ENCODE measurements at regions not wholly inside any gene's neighbourhood (a gene's known extent, or its start where the extent isn't known, plus 50 kb on each side); places are given as distances from the start of the nearest gene placed in this dataset.
"Not testable (repeated sequence)": the region's sequence is repeated elsewhere in the genome, so short reads cannot be mapped to it uniquely, and the experiment has no call there.

GRCh38 chr19:13689085-13689484, 75.2 kb upstream of the MRI1 start:
- Histone ChIP-seq H3K27me3 (ENCODE audit: control insufficient read depth in 1 of 2, insufficient read depth in 2 of 2, low read length in 2 of 2) (no peaks in the 10 kb centered on the region), H3K9me3 (ENCODE audit: control insufficient read depth in 2 of 2, insufficient read depth in 1 of 2, low read depth in 1 of 2, low read length in 1 of 2) (no peaks in the 10 kb centered on the region), H3K4me1 (ENCODE audit: control insufficient read depth in 2 of 2, insufficient read depth in 2 of 2, low read length in 1 of 2) (no peaks in the 10 kb centered on the region), H3K4me3 (ENCODE audit: low read depth in 1 of 2, low read length in 2 of 2) (no peak overlapping the region), H3K36me3 (ENCODE audit: control insufficient read depth in 2 of 2, insufficient read depth in 2 of 2, low read length in 1 of 2) (no peaks in the 10 kb centered on the region), H3K27ac (ENCODE audit: low read depth in 2 of 2, low read length in 1 of 2) (no peak overlapping the region)
- 67 to 81% methylated on average over 3 of the region's 3 CpGs for WGBS, 2 donors

GRCh38 chr19:13684021-13684420, 80.3 kb upstream of the MRI1 start:
- 79 to 88% methylated on average over 1 of the region's 1 CpG for WGBS, 2 donors

GRCh38 chr19:13681509-13681908, 82.8 kb upstream of the MRI1 start:
- Histone ChIP-seq H3K36me3 (ENCODE audit: control insufficient read depth in 2 of 2, insufficient read depth in 2 of 2, low read length in 1 of 2) (no peaks in the 10 kb centered on the region), H3K4me3 (ENCODE audit: low read depth in 1 of 2, low read length in 2 of 2) (no peak overlapping the region), H3K27ac (ENCODE audit: low read depth in 2 of 2, low read length in 1 of 2) (no peak overlapping the region), H3K9me3 (ENCODE audit: control insufficient read depth in 2 of 2, insufficient read depth in 1 of 2, low read depth in 1 of 2, low read length in 1 of 2) (peaks cover 0 to 5% of the 10 kb centered on the region in 2 donors), H3K4me1 (ENCODE audit: control insufficient read depth in 2 of 2, insufficient read depth in 2 of 2, low read length in 1 of 2) (no peaks in the 10 kb centered on the region), H3K27me3 (ENCODE audit: control insufficient read depth in 1 of 2, insufficient read depth in 2 of 2, low read length in 2 of 2) (no peaks in the 10 kb centered on the region)
- 43 to 45% methylated on average over 3 of the region's 3 CpGs for WGBS, 2 donors

More at GRCh38 chr19:13684021-13684420, 80.3 kb upstream of the MRI1 start:
- Histone ChIP-seq H3K36me3 (ENCODE audit: control insufficient read depth in 2 of 2, insufficient read depth in 2 of 2, low read length in 1 of 2) (no peaks in the 10 kb centered on the region), H3K27ac (ENCODE audit: low read depth in 2 of 2, low read length in 1 of 2) (no peak overlapping the region), H3K27me3 (ENCODE audit: control insufficient read depth in 1 of 2, insufficient read depth in 2 of 2, low read length in 2 of 2) (no peaks in the 10 kb centered on the region), H3K4me3 (ENCODE audit: low read depth in 1 of 2, low read length in 2 of 2) (no peak overlapping the region), H3K9me3 (ENCODE audit: control insufficient read depth in 2 of 2, insufficient read depth in 1 of 2, low read depth in 1 of 2, low read length in 1 of 2) (peaks cover 0 to 5% of the 10 kb centered on the region in 2 donors), H3K4me1 (ENCODE audit: control insufficient read depth in 2 of 2, insufficient read depth in 2 of 2, low read length in 1 of 2) (no peaks in the 10 kb centered on the region)

GRCh38 chr19:13680708-13681360, 83.5 kb upstream of the MRI1 start:
- not testable (repeated sequence) for H3K36me3 ChIP-seq (ENCODE audit: control insufficient read depth in 2 of 2, insufficient read depth in 2 of 2, low read length in 1 of 2)
- 89 to 93% methylated on average over 7 of the region's 7 CpGs for WGBS, 2 donors

GRCh38 chr19:13676967-13677366, 87.4 kb upstream of the MRI1 start:
- not testable (repeated sequence) for H3K27ac ChIP-seq (ENCODE audit: low read depth in 2 of 2, low read length in 1 of 2); H3K36me3 ChIP-seq (ENCODE audit: control insufficient read depth in 2 of 2, insufficient read depth in 2 of 2, low read length in 1 of 2); H3K4me1 ChIP-seq (ENCODE audit: control insufficient read depth in 2 of 2, insufficient read depth in 2 of 2, low read length in 1 of 2); H3K9me3 ChIP-seq (ENCODE audit: control insufficient read depth in 2 of 2, insufficient read depth in 1 of 2, low read depth in 1 of 2, low read length in 1 of 2); H3K27me3 ChIP-seq (ENCODE audit: control insufficient read depth in 1 of 2, insufficient read depth in 2 of 2, low read length in 2 of 2); H3K4me3 ChIP-seq (ENCODE audit: low read depth in 1 of 2, low read length in 2 of 2)
- WGBS, 2 donors = 71 to 79% methylated on average over 5 of the region's 5 CpGs

More at GRCh38 chr19:13680708-13681360, 83.5 kb upstream of the MRI1 start:
- not testable (repeated sequence) for H3K27me3 ChIP-seq (ENCODE audit: control insufficient read depth in 1 of 2, insufficient read depth in 2 of 2, low read length in 2 of 2); H3K9me3 ChIP-seq (ENCODE audit: control insufficient read depth in 2 of 2, insufficient read depth in 1 of 2, low read depth in 1 of 2, low read length in 1 of 2); H3K27ac ChIP-seq (ENCODE audit: low read depth in 2 of 2, low read length in 1 of 2); H3K4me3 ChIP-seq (ENCODE audit: low read depth in 1 of 2, low read length in 2 of 2); H3K4me1 ChIP-seq (ENCODE audit: control insufficient read depth in 2 of 2, insufficient read depth in 2 of 2, low read length in 1 of 2)

GRCh38 chr19:13672480-13673175, 91.7 kb upstream of the MRI1 start:
- H3K27ac ChIP-seq (ENCODE audit: low read depth in 2 of 2, low read length in 1 of 2); H3K36me3 ChIP-seq (ENCODE audit: control insufficient read depth in 2 of 2, insufficient read depth in 2 of 2, low read length in 1 of 2); H3K4me1 ChIP-seq (ENCODE audit: control insufficient read depth in 2 of 2, insufficient read depth in 2 of 2, low read length in 1 of 2); H3K4me3 ChIP-seq (ENCODE audit: low read depth in 1 of 2, low read length in 2 of 2); H3K9me3 ChIP-seq (ENCODE audit: control insufficient read depth in 2 of 2, insufficient read depth in 1 of 2, low read depth in 1 of 2, low read length in 1 of 2); H3K27me3 ChIP-seq (ENCODE audit: control insufficient read depth in 1 of 2, insufficient read depth in 2 of 2, low read length in 2 of 2): not testable (repeated sequence)
- 94 to 96% methylated on average over 7 of the region's 7 CpGs for WGBS, 2 donors

- no peak overlapping the region for H3K4me3 ChIP-seq (ENCODE audit: low read depth in 1 of 2, low read length in 2 of 2)
- WGBS, 2 donors = 43 to 51% methylated on average over 4 of the region's 4 CpGs
- H3K27ac ChIP-seq (ENCODE audit: low read depth in 2 of 2, low read length in 1 of 2) = no peak overlapping the region
- H3K27me3 ChIP-seq (ENCODE audit: control insufficient read depth in 1 of 2, insufficient read depth in 2 of 2, low read length in 2 of 2) = no peaks in the 10 kb centered on the region
- peaks cover 0 to 6% of the 10 kb centered on the region in 2 donors for H3K9me3 ChIP-seq (ENCODE audit: control insufficient read depth in 2 of 2, insufficient read depth in 1 of 2, low read depth in 1 of 2, low read length in 1 of 2)
- no peaks in the 10 kb centered on the region for H3K4me1 ChIP-seq (ENCODE audit: control insufficient read depth in 2 of 2, insufficient read depth in 2 of 2, low read length in 1 of 2)
- H3K36me3 ChIP-seq (ENCODE audit: control insufficient read depth in 2 of 2, insufficient read depth in 2 of 2, low read length in 1 of 2) = no peaks in the 10 kb centered on the region
Observed at GRCh38 chr19:13670846-13671245, 93.5 kb upstream of the MRI1 start.

- no peak overlapping the region for H3K27ac ChIP-seq (ENCODE audit: low read depth in 2 of 2, low read length in 1 of 2)
- H3K27me3 ChIP-seq (ENCODE audit: control insufficient read depth in 1 of 2, insufficient read depth in 2 of 2, low read length in 2 of 2) = no peaks in the 10 kb centered on the region
- H3K4me1 ChIP-seq (ENCODE audit: control insufficient read depth in 2 of 2, insufficient read depth in 2 of 2, low read length in 1 of 2) = no peaks in the 10 kb centered on the region
- H3K36me3 ChIP-seq (ENCODE audit: control insufficient read depth in 2 of 2, insufficient read depth in 2 of 2, low read length in 1 of 2) = no peaks in the 10 kb centered on the region
- H3K9me3 ChIP-seq (ENCODE audit: control insufficient read depth in 2 of 2, insufficient read depth in 1 of 2, low read depth in 1 of 2, low read length in 1 of 2) = peaks cover 0 to 6% of the 10 kb centered on the region in 2 donors
- H3K4me3 ChIP-seq (ENCODE audit: low read depth in 1 of 2, low read length in 2 of 2) = no peak overlapping the region
- WGBS, 2 donors = 72 to 77% methylated on average over 4 of the region's 4 CpGs
Observed at GRCh38 chr19:13669780-13670355, 94.5 kb upstream of the MRI1 start.

GRCh38 chr19:13668964-13669363, 95.4 kb upstream of the MRI1 start:
- H3K27me3 ChIP-seq (ENCODE audit: control insufficient read depth in 1 of 2, insufficient read depth in 2 of 2, low read length in 2 of 2) = no peaks in the 10 kb centered on the region
- H3K9me3 ChIP-seq (ENCODE audit: control insufficient read depth in 2 of 2, insufficient read depth in 1 of 2, low read depth in 1 of 2, low read length in 1 of 2) = peaks cover 0 to 6% of the 10 kb centered on the region in 2 donors
- H3K27ac ChIP-seq (ENCODE audit: low read depth in 2 of 2, low read length in 1 of 2) = no peak overlapping the region
- no peak overlapping the region for H3K4me3 ChIP-seq (ENCODE audit: low read depth in 1 of 2, low read length in 2 of 2)
- no peaks in the 10 kb centered on the region for H3K4me1 ChIP-seq (ENCODE audit: control insufficient read depth in 2 of 2, insufficient read depth in 2 of 2, low read length in 1 of 2)
- no peaks in the 10 kb centered on the region for H3K36me3 ChIP-seq (ENCODE audit: control insufficient read depth in 2 of 2, insufficient read depth in 2 of 2, low read length in 1 of 2)
- WGBS, 2 donors = 90 to 94% methylated on average over 9 of the region's 9 CpGs
